ENCODE measurements at regions not wholly inside any gene's neighbourhood (a gene's known extent, or its start where the extent isn't known, plus 50 kb on each side); places are given as distances from the start of the nearest gene placed in this dataset.

GRCh38 chr3:34020726-34021680, 222.6 kb downstream of the PDCD6IP start:
- no peak overlapping the region for H3K27ac Mint-ChIP-seq
- H2AFZ ChIP-seq (ENCODE audit: insufficient read depth, low read depth, low read length, poor library complexity, severe bottlenecking), result no peak overlapping the region
- H3K36me3 ChIP-seq (replicated peaks in 1 of 2; ENCODE audit: control extremely low read depth in 1 of 2, control insufficient read depth in 1 of 2, extremely low read depth in 1 of 2, insufficient read depth in 2 of 2, low read length in 1 of 2), result no peaks in the 10 kb centered on the region
- no peaks in the 10 kb centered on the region for H4K20me1 ChIP-seq (ENCODE audit: control insufficient read depth, insufficient read depth, low read length, poor library complexity, severe bottlenecking)
- no peaks in the 10 kb centered on the region for H3K9me3 Mint-ChIP-seq (ENCODE audit: insufficient read depth)
- peaks cover 55 to 65% of the 10 kb centered on the region in 2 donors for H3K4me1 ChIP-seq (ENCODE audit: control insufficient read depth in 2 of 2, insufficient read depth in 2 of 2, low read length in 2 of 2)
- ChIA-PET POLR2A (no interaction called here), CTCF (no interaction called here)
- intact Hi-C loops (cut with micrococcal nuclease), result no loop called here
- H3K9me3 ChIP-seq (ENCODE audit: control extremely low read depth in 1 of 3, control insufficient read depth in 2 of 3, insufficient read depth in 1 of 3, low read length in 2 of 3), result no peaks in the 10 kb centered on the region
- ATAC-seq (ENCODE audit: low read depth) (no peak), DNase-seq (peak; percentile 8)
- peak overlapping the region in 1 of 5 experiments; percentile 0 for H3K4me3 ChIP-seq (ENCODE audit: control extremely low read depth in 1 of 5, extremely low read depth in 1 of 5, insufficient read depth in 1 of 5, low read depth in 2 of 5, low read length in 4 of 5)
- peaks cover 0 to 3% (median 0%) of the 10 kb centered on the region in 4 experiments for H3K27me3 ChIP-seq (replicated peaks in 1 of 4; ENCODE audit: control extremely low read depth in 1 of 4, control insufficient read depth in 3 of 4, insufficient read depth in 4 of 4, low read length in 3 of 4)
- H3K4me1 Mint-ChIP-seq, result peaks cover 68% of the 10 kb centered on the region
- H3K79me2 ChIP-seq (ENCODE audit: control insufficient read depth, insufficient read depth, low read length), result no peaks in the 10 kb centered on the region
- H3K27ac ChIP-seq (ENCODE audit: low read length in 2 of 2), result peak overlapping the region in 1 of 2 donors; percentile 14
- H3K27me3 Mint-ChIP-seq, result no peaks in the 10 kb centered on the region
- 74% methylated on average over 1 of the region's 8 CpGs for WGBS (ENCODE audit: insufficient coverage)
- no peak for TF ChIP-seq CTCF (IDR thresholded peaks at IDR 0.05)
- TF ChIP-seq EZH2 (IDR thresholded peaks at IDR 0.05; ENCODE audit: borderline replicate concordance, insufficient read depth, low read depth, low read length, poor library complexity, severe bottlenecking), result no peak
- peak overlapping the region; percentile 33 for H3K4me3 Mint-ChIP-seq
- H3K4me2 ChIP-seq (replicated peaks; ENCODE audit: low read depth, low read length, poor library complexity, severe bottlenecking), result peak overlapping the region; percentile 60
- peak overlapping the region; percentile 12 for H3K9ac ChIP-seq (ENCODE audit: low read length)

- Histone ChIP-seq H3K9me3 (ENCODE audit: control extremely low read depth in 1 of 3, control insufficient read depth in 2 of 3, insufficient read depth in 1 of 3, low read length in 2 of 3) (no peaks in the 10 kb centered on the region), H3K27me3 (replicated peaks in 1 of 4; ENCODE audit: control extremely low read depth in 1 of 4, control insufficient read depth in 3 of 4, insufficient read depth in 4 of 4, low read length in 3 of 4) (peaks cover 0 to 3% (median 0%) of the 10 kb centered on the region in 4 experiments), H3K4me3 (ENCODE audit: control extremely low read depth in 1 of 5, extremely low read depth in 1 of 5, insufficient read depth in 1 of 5, low read depth in 2 of 5, low read length in 4 of 5) (no peak overlapping the region), H3K9ac (ENCODE audit: low read length) (peak overlapping the region; percentile 12), H3K4me1 (ENCODE audit: control insufficient read depth in 2 of 2, insufficient read depth in 2 of 2, low read length in 2 of 2) (peaks cover 44 to 56% of the 10 kb centered on the region in 2 donors), H4K20me1 (ENCODE audit: control insufficient read depth, insufficient read depth, low read length, poor library complexity, severe bottlenecking) (no peaks in the 10 kb centered on the region), H3K79me2 (ENCODE audit: control insufficient read depth, insufficient read depth, low read length) (no peaks in the 10 kb centered on the region), H3K27ac (ENCODE audit: low read length in 2 of 2) (peak overlapping the region in 1 of 2 donors; percentile 14), H3K36me3 (replicated peaks in 1 of 2; ENCODE audit: control extremely low read depth in 1 of 2, control insufficient read depth in 1 of 2, extremely low read depth in 1 of 2, insufficient read depth in 2 of 2, low read length in 1 of 2) (no peaks in the 10 kb centered on the region), H2AFZ (ENCODE audit: insufficient read depth, low read depth, low read length, poor library complexity, severe bottlenecking) (no peak overlapping the region), H3K4me2 (replicated peaks; ENCODE audit: low read depth, low read length, poor library complexity, severe bottlenecking) (peak overlapping the region; percentile 60)
- ChIA-PET CTCF (interaction anchor here (1.0 kb wide), 1 partner anchor 238 kb away, joined by 3 read pairs; no protein-coding TSS in a partner anchor), POLR2A (no interaction called here)
- peak overlapping the region; percentile 33 for H3K4me3 Mint-ChIP-seq
- H3K27me3 Mint-ChIP-seq, result no peaks in the 10 kb centered on the region
- H3K9me3 Mint-ChIP-seq (ENCODE audit: insufficient read depth), result no peaks in the 10 kb centered on the region
- 7% methylated on average over 2 of the region's 2 CpGs for WGBS (ENCODE audit: insufficient coverage)
- TF ChIP-seq CTCF (IDR thresholded peaks at IDR 0.05) (no peak), EZH2 (IDR thresholded peaks at IDR 0.05; ENCODE audit: borderline replicate concordance, insufficient read depth, low read depth, low read length, poor library complexity, severe bottlenecking) (no peak)
- no peak overlapping the region for H3K27ac Mint-ChIP-seq
- DNase-seq (peak; percentile 32), ATAC-seq (ENCODE audit: low read depth) (peak; percentile 28)
- H3K4me1 Mint-ChIP-seq, result peaks cover 63% of the 10 kb centered on the region
- intact Hi-C loops (cut with micrococcal nuclease), result no loop called here
Observed at GRCh38 chr3:34022147-34022546, 223.7 kb downstream of the PDCD6IP start.
